ENCODE measurements at regions not wholly inside any gene's neighbourhood (a gene's known extent, or its start where the extent isn't known, plus 50 kb on each side); places are given as distances from the start of the nearest gene placed in this dataset.

GRCh38 chr6:163919652-163920051 is 505.1 kb downstream of the QKI start:
- DNase-seq, result no peak
- ChIA-PET POLR2A (no interaction called here), CTCF (interaction anchor here (0.5 kb wide), 2 partner anchors 31 to 217 kb away, joined by 3 to 5 read pairs; no protein-coding TSS in a partner anchor)
- H3K36me3 ChIP-seq (ENCODE audit: control insufficient read depth in 2 of 2, extremely low read depth in 1 of 2, insufficient read depth in 1 of 2, low read length in 1 of 2), result no peaks in the 10 kb centered on the region
- peaks cover 0 to 2% of the 10 kb centered on the region in 2 experiments for H3K27me3 ChIP-seq (replicated peaks in 1 of 2; ENCODE audit: control insufficient read depth in 2 of 2, extremely low read depth in 1 of 2, insufficient read depth in 2 of 2, low read length in 1 of 2)
- 94% methylated on average over 7 of the region's 8 CpGs for WGBS (ENCODE audit: insufficient coverage)
- no peak overlapping the region for H3K4me3 ChIP-seq (ENCODE audit: control insufficient read depth in 1 of 2, extremely low read depth in 1 of 2, low read length in 1 of 2)
- H3K9me3 ChIP-seq, result no peaks in the 10 kb centered on the region
- no peaks in the 10 kb centered on the region for H3K4me1 ChIP-seq (ENCODE audit: control insufficient read depth in 1 of 2, extremely low read depth in 1 of 2, insufficient read depth in 2 of 2, low read length in 2 of 2)
- Mint-ChIP-seq H3K27ac (no peak overlapping the region), H3K4me1 (no peaks in the 10 kb centered on the region), H3K4me3 (no peak overlapping the region), H3K27me3 (peaks cover 0 to 4% of the 10 kb centered on the region in 2 donors), H3K36me3 (no peaks in the 10 kb centered on the region), H3K9me3 (peaks cover 0 to 4% (median 0%) of the 10 kb centered on the region in 3 donors)
- no peak for ATAC-seq (replicated peaks in 1 of 4)
- no peak overlapping the region for H3K27ac ChIP-seq (ENCODE audit: low read length)

- CTCF ChIA-PET, result no interaction called here
- H3K27me3 ChIP-seq (replicated peaks in 1 of 2; ENCODE audit: control insufficient read depth in 2 of 2, extremely low read depth in 1 of 2, insufficient read depth in 2 of 2, low read length in 1 of 2), result no peaks in the 10 kb centered on the region
- Mint-ChIP-seq H3K36me3 (no peaks in the 10 kb centered on the region), H3K27ac (no peak overlapping the region), H3K4me1 (no peaks in the 10 kb centered on the region), H3K4me3 (no peak overlapping the region), H3K9me3 (no peaks in the 10 kb centered on the region), H3K27me3 (peaks cover 0 to 4% of the 10 kb centered on the region in 2 donors)
- no peak overlapping the region for H3K27ac ChIP-seq (ENCODE audit: low read length)
- H3K36me3 ChIP-seq (ENCODE audit: control insufficient read depth in 2 of 2, extremely low read depth in 1 of 2, insufficient read depth in 1 of 2, low read length in 1 of 2), result no peaks in the 10 kb centered on the region
- POLR2A ChIA-PET, result no interaction called here
- ATAC-seq (replicated peaks in 1 of 4) (no peak), DNase-seq (no peak)
- no peaks in the 10 kb centered on the region for H3K9me3 ChIP-seq
- no peaks in the 10 kb centered on the region for H3K4me1 ChIP-seq (ENCODE audit: control insufficient read depth in 1 of 2, extremely low read depth in 1 of 2, insufficient read depth in 2 of 2, low read length in 2 of 2)
- 78% methylated on average over 3 of the region's 6 CpGs for WGBS (ENCODE audit: insufficient coverage)
- no peak overlapping the region for H3K4me3 ChIP-seq (ENCODE audit: control insufficient read depth in 1 of 2, extremely low read depth in 1 of 2, low read length in 1 of 2)
Measured at GRCh38 chr6:163916315-163917081, 502.0 kb downstream of the QKI start.

GRCh38 chr6:163915131-163915530 is 500.6 kb downstream of the QKI start:
- H3K9me3 Mint-ChIP-seq, result no peaks in the 10 kb centered on the region
- Histone ChIP-seq H3K27ac (ENCODE audit: low read length) (no peak overlapping the region), H3K4me1 (ENCODE audit: control insufficient read depth in 1 of 2, extremely low read depth in 1 of 2, insufficient read depth in 2 of 2, low read length in 2 of 2) (no peaks in the 10 kb centered on the region), H3K27me3 (replicated peaks in 1 of 2; ENCODE audit: control insufficient read depth in 2 of 2, extremely low read depth in 1 of 2, insufficient read depth in 2 of 2, low read length in 1 of 2) (peaks cover 0 to 3% of the 10 kb centered on the region in 2 experiments), H3K4me3 (ENCODE audit: control insufficient read depth in 1 of 2, extremely low read depth in 1 of 2, low read length in 1 of 2) (no peak overlapping the region), H3K36me3 (ENCODE audit: control insufficient read depth in 2 of 2, extremely low read depth in 1 of 2, insufficient read depth in 1 of 2, low read length in 1 of 2) (no peaks in the 10 kb centered on the region), H3K9me3 (no peaks in the 10 kb centered on the region)
- DNase-seq (no peak), ATAC-seq (replicated peaks in 1 of 4) (no peak)
- H3K4me3 Mint-ChIP-seq, result no peak overlapping the region
- 77% methylated on average over 7 of the region's 8 CpGs for WGBS (ENCODE audit: insufficient coverage)
- H3K4me1 Mint-ChIP-seq, result no peaks in the 10 kb centered on the region
- POLR2A ChIA-PET, result no interaction called here
- peaks cover 6 to 9% of the 10 kb centered on the region in 2 donors for H3K27me3 Mint-ChIP-seq
- no peak overlapping the region for H3K27ac Mint-ChIP-seq
- H3K36me3 Mint-ChIP-seq, result no peaks in the 10 kb centered on the region
- CTCF ChIA-PET, result no interaction called here

- H3K27me3 ChIP-seq (replicated peaks in 1 of 2; ENCODE audit: control insufficient read depth in 2 of 2, extremely low read depth in 1 of 2, insufficient read depth in 2 of 2, low read length in 1 of 2), result peaks cover 0 to 3% of the 10 kb centered on the region in 2 experiments
- Mint-ChIP-seq H3K4me1 (no peaks in the 10 kb centered on the region), H3K27me3 (peaks cover 9 to 13% of the 10 kb centered on the region in 2 donors), H3K27ac (no peak overlapping the region), H3K36me3 (no peaks in the 10 kb centered on the region), H3K4me3 (no peak overlapping the region), H3K9me3 (no peaks in the 10 kb centered on the region)
- ChIA-PET CTCF (interaction anchor here in 1 of 2 donors (0.5 kb wide), 1 partner anchor 9 kb away, joined by 12 read pairs; no protein-coding TSS in a partner anchor), POLR2A (no interaction called here)
- ATAC-seq (replicated peaks in 1 of 4) (no peak), DNase-seq (no peak)
- no peaks in the 10 kb centered on the region for H3K9me3 ChIP-seq
- no peak overlapping the region for H3K4me3 ChIP-seq (ENCODE audit: control insufficient read depth in 1 of 2, extremely low read depth in 1 of 2, low read length in 1 of 2)
- H3K36me3 ChIP-seq (ENCODE audit: control insufficient read depth in 2 of 2, extremely low read depth in 1 of 2, insufficient read depth in 1 of 2, low read length in 1 of 2), result no peaks in the 10 kb centered on the region
- no peak overlapping the region for H3K27ac ChIP-seq (ENCODE audit: low read length)
- WGBS (ENCODE audit: insufficient coverage), result 75% methylated on average over 5 of the region's 9 CpGs
- H3K4me1 ChIP-seq (ENCODE audit: control insufficient read depth in 1 of 2, extremely low read depth in 1 of 2, insufficient read depth in 2 of 2, low read length in 2 of 2), result no peaks in the 10 kb centered on the region
Measured at GRCh38 chr6:163913045-163913444, 498.5 kb downstream of the QKI start.

GRCh38 chr6:163906006-163906710 is 491.6 kb downstream of the QKI start:
- H3K27me3 ChIP-seq (replicated peaks in 1 of 2; ENCODE audit: control insufficient read depth in 2 of 2, extremely low read depth in 1 of 2, insufficient read depth in 2 of 2, low read length in 1 of 2), result peaks cover 0 to 10% of the 10 kb centered on the region in 2 experiments
- Mint-ChIP-seq H3K27me3 (peaks cover 15% of the 10 kb centered on the region in 2 donors), H3K4me1 (no peaks in the 10 kb centered on the region), H3K9me3 (peaks cover 0 to 5% (median 0%) of the 10 kb centered on the region in 3 donors), H3K36me3 (no peaks in the 10 kb centered on the region), H3K27ac (no peak overlapping the region), H3K4me3 (no peak overlapping the region)
- H3K9me3 ChIP-seq, result no peaks in the 10 kb centered on the region
- no CpG with 5 or more reads among the region's 8 CpGs for WGBS (ENCODE audit: insufficient coverage)
- H3K27ac ChIP-seq (ENCODE audit: low read length), result no peak overlapping the region
- no peak overlapping the region for H3K4me3 ChIP-seq (ENCODE audit: control insufficient read depth in 1 of 2, extremely low read depth in 1 of 2, low read length in 1 of 2)
- ATAC-seq (replicated peaks in 1 of 4) (no peak), DNase-seq (no peak)
- H3K4me1 ChIP-seq (ENCODE audit: control insufficient read depth in 1 of 2, extremely low read depth in 1 of 2, insufficient read depth in 2 of 2, low read length in 2 of 2), result no peaks in the 10 kb centered on the region
- ChIA-PET CTCF (no interaction called here), POLR2A (no interaction called here)
- H3K36me3 ChIP-seq (ENCODE audit: control insufficient read depth in 2 of 2, extremely low read depth in 1 of 2, insufficient read depth in 1 of 2, low read length in 1 of 2), result no peaks in the 10 kb centered on the region

- Mint-ChIP-seq H3K27ac (no peak overlapping the region), H3K4me3 (no peak overlapping the region), H3K4me1 (no peaks in the 10 kb centered on the region), H3K9me3 (peaks cover 0 to 5% (median 0%) of the 10 kb centered on the region in 3 donors), H3K27me3 (peaks cover 9 to 10% of the 10 kb centered on the region in 2 donors), H3K36me3 (no peaks in the 10 kb centered on the region)
- 76% methylated on average over 5 of the region's 7 CpGs for WGBS (ENCODE audit: insufficient coverage)
- ATAC-seq (replicated peaks in 1 of 4) (no peak), DNase-seq (no peak)
- Histone ChIP-seq H3K27ac (ENCODE audit: low read length) (no peak overlapping the region), H3K9me3 (no peaks in the 10 kb centered on the region), H3K4me1 (ENCODE audit: control insufficient read depth in 1 of 2, extremely low read depth in 1 of 2, insufficient read depth in 2 of 2, low read length in 2 of 2) (no peaks in the 10 kb centered on the region), H3K36me3 (ENCODE audit: control insufficient read depth in 2 of 2, extremely low read depth in 1 of 2, insufficient read depth in 1 of 2, low read length in 1 of 2) (no peaks in the 10 kb centered on the region), H3K4me3 (ENCODE audit: control insufficient read depth in 1 of 2, extremely low read depth in 1 of 2, low read length in 1 of 2) (no peak overlapping the region), H3K27me3 (replicated peaks in 1 of 2; ENCODE audit: control insufficient read depth in 2 of 2, extremely low read depth in 1 of 2, insufficient read depth in 2 of 2, low read length in 1 of 2) (peaks cover 0 to 7% of the 10 kb centered on the region in 2 experiments)
- CTCF ChIA-PET, result no interaction called here
- POLR2A ChIA-PET, result interaction anchor here in 1 of 2 donors (0.6 kb wide), 1 partner anchor 99 kb away, joined by 4 read pairs; no protein-coding TSS in a partner anchor
Measured at GRCh38 chr6:163904186-163904585, 489.7 kb downstream of the QKI start.

Measured in T-cell (primary cell).